PC-3 (cell line): ENCODE measurements at regions not wholly inside any gene's neighbourhood (a gene's known extent, or its start where the extent isn't known, plus 50 kb on each side); places are given as distances from the start of the nearest gene placed in this dataset.

Experiments used
- CTCF ChIP-seq: fragments of 300-600 bp; sonication (generic); conservative IDR thresholded peaks from 2 replicates; pipeline ENCODE4 v1.5.1; 2017; ENCODE audit warnings: antibody characterized with exemption, low read depth, mild to moderate bottlenecking, low read length
- EZH2 ChIP-seq: fragments of 300-600 bp; sonication (generic); IDR thresholded peaks from one replicate; pipeline ENCODE4 v1.6.1; 2017; ENCODE audit warnings: antibody characterized with exemption, mild to moderate bottlenecking, low read length; ENCODE audit not compliant: unreplicated experiment
- EZH2phosphoT487 ChIP-seq: fragments of 300-600 bp; sonication (generic); IDR thresholded peaks from 2 replicates; pipeline ENCODE4 v1.6.1; 2018; ENCODE audit warnings: mild to moderate bottlenecking, antibody characterized with exemption, low read length, borderline replicate concordance

GRCh38 chr13:99656092-99656745, 154.9 kb downstream of the TM9SF2 start:
- TF ChIP-seq CTCF (peak; percentile 85), EZH2phosphoT487 (no peak), EZH2 (no peak)
